Panc1 (cell line): ENCODE measurements at regions not wholly inside any gene's neighbourhood (a gene's known extent, or its start where the extent isn't known, plus 50 kb on each side); places are given as distances from the start of the nearest gene placed in this dataset.

Experiments used
- ATAC-seq: fragments of 200-7000 bp; cut with Tn5 transposase; 2 replicates; pipeline ENCODE4 v1.9.1; 2020; ENCODE audit warnings: mild to moderate bottlenecking, moderate library complexity
- BruUV-seq: library from RNA; stranded (reverse); fragments of 400-500 nt; replicated peaks from 2 replicates; lab custom pipeline; 2021; lab: Mats Ljungman, UMichigan
- CTCF ChIA-PET: fragments of 300-600 bp; sonication (Branson Sonifier 250); formaldehyde crosslinking; loops from one replicate; lab custom pipeline; 2022; ENCODE audit warnings: antibody characterized with exemption; lab: Charles Lee
- POLR2A ChIA-PET: fragments of 300-600 bp; sonication (Branson Sonifier 250); formaldehyde crosslinking; loops from one replicate; lab custom pipeline; 2022; ENCODE audit warnings: antibody characterized with exemption; lab: Charles Lee
- DNase-seq: peaks from one replicate; pipeline ENCODE4 v3.0.0-alpha.2; 2010; ENCODE audit warnings: low read depth, low spot score
- H3K27ac ChIP-seq: 2 replicates; pipeline ENCODE4 v1.5.1; 2011; ENCODE audit warnings: mild to moderate bottlenecking, low read length, inconsistent platforms
- H3K27me3 ChIP-seq: fragments of 200-500 bp; sonication (Bioruptor generic); 2 replicates; pipeline ENCODE4 v1.6.0; 2014; ENCODE audit warnings: low read length, inconsistent platforms; ENCODE audit not compliant: control insufficient read depth, insufficient read depth
- H3K36me3 ChIP-seq: fragments of 200-500 bp; sonication (Bioruptor generic); 2 replicates; pipeline ENCODE4 v1.5.1; 2014; ENCODE audit warnings: inconsistent platforms, mild to moderate bottlenecking, low read length, moderate library complexity; ENCODE audit not compliant: control insufficient read depth, insufficient read depth
- H3K4me1 ChIP-seq: 2 replicates; pipeline ENCODE4 v1.5.1; 2011; ENCODE audit warnings: inconsistent platforms, mild to moderate bottlenecking, low read length, moderate library complexity; ENCODE audit not compliant: control insufficient read depth, insufficient read depth
- H3K4me3 ChIP-seq, 2 experiments: 2 replicates each; pipeline ENCODE4 v1.5.1; 2011 to 2012; ENCODE audit warnings: low read depth in 2 of 2, low read length in 2 of 2, mild to moderate bottlenecking in 2 of 2, inconsistent platforms in 1 of 2, moderate library complexity in 1 of 2
- H3K9me3 ChIP-seq: fragments of 200-500 bp; sonication (Bioruptor generic); 2 replicates; pipeline ENCODE4 v1.5.1; 2014; ENCODE audit warnings: low read depth, mild to moderate bottlenecking, inconsistent platforms, low read length, moderate library complexity; ENCODE audit not compliant: control insufficient read depth, insufficient read depth
- POLR2AphosphoS5 ChIP-seq: IDR thresholded peaks from 2 replicates; pipeline ENCODE4 v1.6.1; 2012; ENCODE audit warnings: mild to moderate bottlenecking, low read depth, low read length, moderate library complexity
- SIN3A ChIP-seq: IDR thresholded peaks from 2 replicates; pipeline ENCODE4 v1.6.1; 2012; ENCODE audit warnings: low read depth, mild to moderate bottlenecking, low read length, moderate library complexity, borderline replicate concordance; ENCODE audit not compliant: insufficient read depth
- TCF7L2 ChIP-seq: IDR thresholded peaks from 2 replicates; pipeline ENCODE4 v1.6.1; 2011; ENCODE audit warnings: mild to moderate bottlenecking, low read depth, low read length, inconsistent platforms
- in situ Hi-C: cut with HindIII; loops from 2 replicates; pipeline ENCODE4 v1.10.0; 2016; ENCODE audit warnings: low sequenced_read_pairs, low pct_unique_long_range_greater_than_20kb
- intact Hi-C: fragments of 100-400 bp; cut with micrococcal nuclease; formaldehyde crosslinking; loops from one replicate; pipeline ENCODE4 v1.10.0; 2022; ENCODE audit not compliant: unreplicated experiment
- TF ChIP-seq, protein P1 (sequence below): fragments of 450-650 bp; IDR thresholded peaks from 2 replicates; pipeline ENCODE4 v1.5.1; 2017; ENCODE audit warnings: mild to moderate bottlenecking
- TF ChIP-seq, protein P2 (sequence below), 2 experiments: IDR thresholded peaks; 2 replicates each; pipeline ENCODE4 v1.6.1; 2011 to 2012; ENCODE audit warnings: low read depth in 2 of 2, control low read depth in 1 of 2, low read length in 1 of 2, mild to moderate bottlenecking in 1 of 2, moderate library complexity in 1 of 2; ENCODE audit not compliant: insufficient read depth in 1 of 2

DNA sequence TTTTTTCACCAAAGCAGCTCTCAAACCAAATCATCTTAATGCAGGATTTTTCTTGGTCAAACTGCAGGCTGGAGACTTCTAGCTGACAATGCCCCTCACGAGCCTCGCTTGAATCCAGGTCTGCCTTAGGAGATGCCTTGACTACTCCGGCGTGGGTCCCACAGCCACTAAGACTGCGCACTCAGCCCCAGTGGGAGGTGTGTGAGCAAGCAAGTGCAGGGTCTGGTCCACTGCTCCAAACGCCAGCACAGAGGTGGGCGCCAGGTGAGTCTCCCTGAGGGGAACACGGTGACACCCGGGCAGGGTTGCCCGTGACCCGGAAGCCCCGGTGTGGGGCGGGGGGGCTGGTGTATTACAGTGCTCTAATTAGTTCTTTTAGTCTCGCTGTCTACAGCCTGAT, 838.3 kb downstream of the NLGN4X start:
- Histone ChIP-seq H3K27me3 (no peaks in the 10 kb centered on the region), H3K4me1 (no peaks in the 10 kb centered on the region), H3K36me3 (no peaks in the 10 kb centered on the region), H3K4me3 (no peak overlapping the region), H3K9me3 (no peaks in the 10 kb centered on the region), H3K27ac (no peak overlapping the region)
- no peak for DNase-seq
- POLR2A ChIA-PET, result no interaction called here
- ATAC-seq, result no peak
- TF ChIP-seq, protein P1, sequence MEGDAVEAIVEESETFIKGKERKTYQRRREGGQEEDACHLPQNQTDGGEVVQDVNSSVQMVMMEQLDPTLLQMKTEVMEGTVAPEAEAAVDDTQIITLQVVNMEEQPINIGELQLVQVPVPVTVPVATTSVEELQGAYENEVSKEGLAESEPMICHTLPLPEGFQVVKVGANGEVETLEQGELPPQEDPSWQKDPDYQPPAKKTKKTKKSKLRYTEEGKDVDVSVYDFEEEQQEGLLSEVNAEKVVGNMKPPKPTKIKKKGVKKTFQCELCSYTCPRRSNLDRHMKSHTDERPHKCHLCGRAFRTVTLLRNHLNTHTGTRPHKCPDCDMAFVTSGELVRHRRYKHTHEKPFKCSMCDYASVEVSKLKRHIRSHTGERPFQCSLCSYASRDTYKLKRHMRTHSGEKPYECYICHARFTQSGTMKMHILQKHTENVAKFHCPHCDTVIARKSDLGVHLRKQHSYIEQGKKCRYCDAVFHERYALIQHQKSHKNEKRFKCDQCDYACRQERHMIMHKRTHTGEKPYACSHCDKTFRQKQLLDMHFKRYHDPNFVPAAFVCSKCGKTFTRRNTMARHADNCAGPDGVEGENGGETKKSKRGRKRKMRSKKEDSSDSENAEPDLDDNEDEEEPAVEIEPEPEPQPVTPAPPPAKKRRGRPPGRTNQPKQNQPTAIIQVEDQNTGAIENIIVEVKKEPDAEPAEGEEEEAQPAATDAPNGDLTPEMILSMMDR, result no peak
- TF ChIP-seq SIN3A (no peak), TCF7L2 (no peak), POLR2AphosphoS5 (no peak)
- TF ChIP-seq, protein P2, sequence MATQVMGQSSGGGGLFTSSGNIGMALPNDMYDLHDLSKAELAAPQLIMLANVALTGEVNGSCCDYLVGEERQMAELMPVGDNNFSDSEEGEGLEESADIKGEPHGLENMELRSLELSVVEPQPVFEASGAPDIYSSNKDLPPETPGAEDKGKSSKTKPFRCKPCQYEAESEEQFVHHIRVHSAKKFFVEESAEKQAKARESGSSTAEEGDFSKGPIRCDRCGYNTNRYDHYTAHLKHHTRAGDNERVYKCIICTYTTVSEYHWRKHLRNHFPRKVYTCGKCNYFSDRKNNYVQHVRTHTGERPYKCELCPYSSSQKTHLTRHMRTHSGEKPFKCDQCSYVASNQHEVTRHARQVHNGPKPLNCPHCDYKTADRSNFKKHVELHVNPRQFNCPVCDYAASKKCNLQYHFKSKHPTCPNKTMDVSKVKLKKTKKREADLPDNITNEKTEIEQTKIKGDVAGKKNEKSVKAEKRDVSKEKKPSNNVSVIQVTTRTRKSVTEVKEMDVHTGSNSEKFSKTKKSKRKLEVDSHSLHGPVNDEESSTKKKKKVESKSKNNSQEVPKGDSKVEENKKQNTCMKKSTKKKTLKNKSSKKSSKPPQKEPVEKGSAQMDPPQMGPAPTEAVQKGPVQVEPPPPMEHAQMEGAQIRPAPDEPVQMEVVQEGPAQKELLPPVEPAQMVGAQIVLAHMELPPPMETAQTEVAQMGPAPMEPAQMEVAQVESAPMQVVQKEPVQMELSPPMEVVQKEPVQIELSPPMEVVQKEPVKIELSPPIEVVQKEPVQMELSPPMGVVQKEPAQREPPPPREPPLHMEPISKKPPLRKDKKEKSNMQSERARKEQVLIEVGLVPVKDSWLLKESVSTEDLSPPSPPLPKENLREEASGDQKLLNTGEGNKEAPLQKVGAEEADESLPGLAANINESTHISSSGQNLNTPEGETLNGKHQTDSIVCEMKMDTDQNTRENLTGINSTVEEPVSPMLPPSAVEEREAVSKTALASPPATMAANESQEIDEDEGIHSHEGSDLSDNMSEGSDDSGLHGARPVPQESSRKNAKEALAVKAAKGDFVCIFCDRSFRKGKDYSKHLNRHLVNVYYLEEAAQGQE (IDR thresholded peaks at IDR 0.05; ENCODE audit: insufficient read depth in 1 of 2, low read depth in 2 of 2, low read length in 1 of 2), result no peak
- in situ Hi-C loops (no loop called here), intact Hi-C loops (no loop called here)
- CTCF ChIA-PET, result no interaction called here
- no TSS peak for BruUV-seq

DNA sequence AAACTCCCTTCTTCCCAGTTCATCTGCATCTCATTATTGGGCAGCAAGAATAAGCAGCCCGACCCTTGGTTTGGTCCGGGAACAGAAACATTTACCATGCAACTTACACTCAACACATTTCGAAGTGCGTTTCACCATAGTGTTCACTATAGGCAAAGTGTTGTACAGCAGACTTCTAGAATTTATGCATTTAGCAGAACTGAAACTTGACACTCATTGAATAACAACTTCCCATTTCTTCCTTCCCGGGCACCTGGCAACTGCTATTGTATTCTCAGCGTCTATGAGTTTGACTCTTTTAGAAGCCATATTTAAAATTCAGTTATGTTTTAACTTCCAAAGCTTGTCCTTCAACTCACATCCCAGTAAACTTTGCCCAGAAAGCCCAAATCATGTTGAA, 840.6 kb downstream of the NLGN4X start:
- Histone ChIP-seq H3K4me3 (no peak overlapping the region), H3K27me3 (no peaks in the 10 kb centered on the region), H3K27ac (no peak overlapping the region), H3K36me3 (no peaks in the 10 kb centered on the region), H3K4me1 (no peaks in the 10 kb centered on the region), H3K9me3 (no peaks in the 10 kb centered on the region)
- POLR2A ChIA-PET, result no interaction called here
- CTCF ChIA-PET, result no interaction called here
- BruUV-seq, result no TSS peak
- in situ Hi-C loops (no loop called here), intact Hi-C loops (no loop called here)
- DNase-seq (no peak), ATAC-seq (no peak)
- TF ChIP-seq POLR2AphosphoS5, result no peak
- TF ChIP-seq, protein P2 (IDR thresholded peaks at IDR 0.05; ENCODE audit: insufficient read depth in 1 of 2, low read depth in 2 of 2, low read length in 1 of 2), result no peak
- TF ChIP-seq, protein P1, result no peak
- no peak for TF ChIP-seq SIN3A
- no peak for TF ChIP-seq TCF7L2
